IPS-15b (cell line): ENCODE measurements at regions not wholly inside any gene's neighbourhood (a gene's known extent, or its start where the extent isn't known, plus 50 kb on each side); places are given as distances from the start of the nearest gene placed in this dataset.

Experiments
- H3K27me3 ChIP-seq: one replicate; pipeline ENCODE4 v1.6.1; 2013; ENCODE audit warnings: low read length; ENCODE audit not compliant: control insufficient read depth, insufficient read depth
- H3K36me3 ChIP-seq: one replicate; pipeline ENCODE4 v1.6.1; 2013; ENCODE audit warnings: low read length; ENCODE audit not compliant: control insufficient read depth, insufficient read depth
- H3K4me1 ChIP-seq: one replicate; pipeline ENCODE4 v1.6.1; 2013; ENCODE audit warnings: mild to moderate bottlenecking, low read length; ENCODE audit not compliant: control insufficient read depth, insufficient read depth
- H3K4me3 ChIP-seq: one replicate; pipeline ENCODE4 v1.5.1; 2013; ENCODE audit warnings: low read depth, low read length
- H3K9ac ChIP-seq: one replicate; pipeline ENCODE4 v1.6.1; 2013; ENCODE audit warnings: low read depth, mild to moderate bottlenecking, low read length
- H3K9me3 ChIP-seq: one replicate; pipeline ENCODE4 v1.6.1; 2013; ENCODE audit warnings: mild to moderate bottlenecking, low read length; ENCODE audit not compliant: control insufficient read depth, insufficient read depth

DNA sequence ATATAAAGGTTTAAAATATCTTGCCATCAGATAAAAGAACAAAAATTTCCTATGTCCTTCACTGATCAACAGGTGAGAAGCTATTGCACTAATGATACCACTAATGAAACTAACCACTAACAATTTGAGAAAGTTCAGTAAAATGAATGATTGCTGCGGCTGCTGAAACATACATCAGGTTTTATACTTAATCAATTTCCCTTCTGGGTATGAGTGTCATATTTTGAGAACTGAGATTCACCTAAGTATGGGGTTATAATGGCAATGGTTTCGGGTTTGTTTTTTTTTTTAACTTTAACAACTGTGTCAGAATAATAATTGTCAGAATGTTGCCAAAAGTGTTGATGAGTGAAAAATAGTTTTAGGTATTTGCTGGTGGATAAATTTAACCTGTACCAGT is 151.3 kb upstream of the SLC39A10 start:
- no peaks in the 10 kb centered on the region for H3K27me3 ChIP-seq
- no peaks in the 10 kb centered on the region for H3K9me3 ChIP-seq
- no peak overlapping the region for H3K4me3 ChIP-seq
- no peak overlapping the region for H3K9ac ChIP-seq
- no peaks in the 10 kb centered on the region for H3K36me3 ChIP-seq
- no peaks in the 10 kb centered on the region for H3K4me1 ChIP-seq

DNA sequence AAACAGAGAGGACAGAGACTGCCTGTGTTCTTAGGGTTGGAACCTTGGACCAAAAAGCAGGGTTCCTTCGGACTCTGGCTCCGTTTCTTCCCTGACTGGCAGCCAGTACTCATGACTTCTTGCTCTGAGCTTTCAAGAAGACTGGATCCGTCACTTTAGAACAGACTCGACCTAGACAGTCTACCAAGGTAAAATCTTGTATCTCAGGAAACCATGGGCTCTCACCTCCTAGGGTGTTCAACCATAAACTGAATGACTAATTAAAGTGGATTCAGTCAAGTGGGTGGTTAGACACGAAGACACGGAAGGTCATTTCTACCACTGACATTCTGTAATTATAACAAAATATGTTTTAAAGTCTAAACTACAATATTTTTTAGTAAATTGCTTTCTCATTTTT is 153.8 kb upstream of the SLC39A10 start:
- Histone ChIP-seq H3K9me3 (no peaks in the 10 kb centered on the region), H3K4me3 (no peak overlapping the region), H3K9ac (no peak overlapping the region), H3K4me1 (no peaks in the 10 kb centered on the region), H3K36me3 (no peaks in the 10 kb centered on the region), H3K27me3 (no peaks in the 10 kb centered on the region)

DNA sequence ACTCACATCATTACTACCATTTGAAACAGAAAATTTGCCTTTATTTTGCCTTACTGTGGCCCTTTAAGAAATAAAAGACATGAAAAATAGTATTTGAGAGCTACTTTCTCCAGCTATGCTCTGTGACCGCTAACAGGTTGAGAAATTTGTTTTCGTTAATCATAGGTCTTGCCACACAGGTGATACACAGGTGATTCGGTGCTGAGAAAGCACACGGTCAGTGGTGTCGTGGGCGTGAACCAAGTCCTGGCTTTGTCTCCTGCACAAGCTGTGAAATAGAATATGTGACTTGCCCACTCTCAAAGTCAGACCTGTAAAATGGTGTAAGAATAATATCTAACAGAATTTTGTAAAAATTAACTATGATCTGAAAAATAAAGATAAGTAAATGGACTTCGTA is 155.3 kb upstream of the SLC39A10 start:
- H3K9me3 ChIP-seq, result no peaks in the 10 kb centered on the region
- no peaks in the 10 kb centered on the region for H3K4me1 ChIP-seq
- H3K4me3 ChIP-seq, result no peak overlapping the region

DNA sequence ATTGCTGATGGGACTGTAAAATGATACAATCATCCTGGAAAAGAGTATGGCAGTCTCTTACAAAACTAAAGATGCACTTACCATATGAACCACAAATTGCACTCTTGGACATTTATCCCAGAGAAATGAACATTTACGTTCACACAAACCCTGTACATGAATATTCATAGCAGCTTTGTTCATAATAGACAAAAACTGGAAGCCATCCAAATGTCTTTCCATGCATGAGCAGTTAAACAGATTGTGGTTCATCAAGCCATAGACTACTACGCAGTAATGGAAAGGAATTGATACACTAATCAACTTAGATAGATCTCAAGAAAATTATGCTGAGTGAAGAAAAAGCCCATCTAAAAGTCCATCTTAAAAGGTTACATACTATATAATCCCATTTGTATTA is 156.1 kb upstream of the SLC39A10 start:
- Histone ChIP-seq H3K27me3 (no peaks in the 10 kb centered on the region), H3K9me3 (no peaks in the 10 kb centered on the region), H3K4me3 (no peak overlapping the region), H3K4me1 (no peaks in the 10 kb centered on the region), H3K36me3 (no peaks in the 10 kb centered on the region), H3K9ac (no peak overlapping the region)

More for the DNA sequence above, 155.3 kb upstream of the SLC39A10 start:
- Histone ChIP-seq H3K9ac (no peak overlapping the region), H3K36me3 (no peaks in the 10 kb centered on the region), H3K27me3 (no peaks in the 10 kb centered on the region)

DNA sequence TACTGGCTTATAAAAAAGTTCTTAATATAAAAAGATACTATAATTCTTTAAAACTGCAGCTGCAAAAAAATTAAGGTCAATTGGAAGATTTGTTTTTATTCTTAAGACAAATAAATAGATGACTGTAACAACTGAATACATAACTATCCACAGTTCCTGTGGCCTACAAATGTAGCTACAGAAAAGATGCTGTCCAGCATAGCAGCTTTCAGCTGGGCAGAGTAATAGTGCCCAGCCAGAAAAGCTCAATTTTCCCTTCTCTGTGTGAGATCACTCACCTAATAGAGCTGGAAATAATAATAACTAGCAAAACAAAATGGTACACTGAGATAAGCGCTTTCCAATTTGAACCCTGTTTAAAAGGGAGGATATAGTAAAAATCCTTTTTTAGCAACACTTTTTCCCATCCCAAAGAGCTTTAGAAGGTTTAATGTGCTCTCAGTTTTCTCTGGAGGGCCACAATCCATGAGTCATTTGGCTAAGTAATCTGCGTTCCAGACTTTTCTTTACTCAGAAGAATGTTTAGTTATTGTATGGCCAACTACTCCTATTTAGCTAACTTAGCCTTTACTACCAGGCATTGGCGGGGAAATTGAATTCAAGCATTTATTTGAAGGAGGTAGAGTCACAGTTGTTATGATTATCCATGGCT is 158.1 kb upstream of the SLC39A10 start:
- Histone ChIP-seq H3K4me1 (no peaks in the 10 kb centered on the region), H3K27me3 (no peaks in the 10 kb centered on the region), H3K36me3 (no peaks in the 10 kb centered on the region), H3K4me3 (no peak overlapping the region), H3K9me3 (no peaks in the 10 kb centered on the region), H3K9ac (no peak overlapping the region)

DNA sequence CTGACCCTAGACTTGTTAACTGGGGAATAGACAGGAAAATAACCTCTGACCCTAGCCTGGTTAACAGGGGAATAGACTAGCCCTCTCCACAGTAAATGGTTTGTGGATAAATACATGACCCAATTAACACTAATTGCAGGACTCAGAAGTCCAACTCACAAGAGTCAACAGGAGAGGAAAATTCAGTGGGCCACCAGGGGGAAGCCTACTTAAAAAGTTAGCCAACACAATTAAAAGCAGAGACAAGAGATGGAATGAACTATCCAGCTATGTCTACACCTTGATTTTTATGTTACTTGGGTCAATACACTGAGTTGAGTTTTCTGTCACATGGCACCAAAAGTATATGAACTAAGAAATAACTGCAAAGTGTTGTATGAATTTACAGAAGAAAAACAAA is 158.8 kb upstream of the SLC39A10 start:
- H3K27me3 ChIP-seq, result no peaks in the 10 kb centered on the region
- no peaks in the 10 kb centered on the region for H3K4me1 ChIP-seq
- no peak overlapping the region for H3K4me3 ChIP-seq
- no peak overlapping the region for H3K9ac ChIP-seq
- H3K9me3 ChIP-seq, result no peaks in the 10 kb centered on the region
- no peaks in the 10 kb centered on the region for H3K36me3 ChIP-seq

DNA sequence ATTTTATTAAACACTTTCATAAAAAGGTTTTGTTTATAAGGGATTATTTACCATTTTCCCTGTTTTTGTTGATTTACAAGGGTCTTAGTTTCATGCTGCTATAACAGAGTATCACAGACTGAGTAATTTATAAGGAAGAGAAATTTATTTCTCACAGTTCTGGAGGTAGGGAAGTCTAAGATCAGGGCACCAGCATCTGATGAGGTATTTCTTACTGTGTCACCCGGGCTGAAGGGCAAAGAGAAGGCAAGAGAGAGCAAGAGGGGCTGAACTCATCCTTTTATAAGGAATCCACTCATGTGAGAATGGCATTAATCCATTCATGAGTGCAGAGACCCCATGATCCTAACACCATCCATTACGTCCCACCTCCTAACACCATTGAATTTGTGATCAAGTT is 160.0 kb upstream of the SLC39A10 start:
- Histone ChIP-seq H3K9ac (no peak overlapping the region), H3K36me3 (no peaks in the 10 kb centered on the region), H3K4me1 (no peaks in the 10 kb centered on the region), H3K4me3 (no peak overlapping the region), H3K9me3 (no peaks in the 10 kb centered on the region), H3K27me3 (no peaks in the 10 kb centered on the region)

DNA sequence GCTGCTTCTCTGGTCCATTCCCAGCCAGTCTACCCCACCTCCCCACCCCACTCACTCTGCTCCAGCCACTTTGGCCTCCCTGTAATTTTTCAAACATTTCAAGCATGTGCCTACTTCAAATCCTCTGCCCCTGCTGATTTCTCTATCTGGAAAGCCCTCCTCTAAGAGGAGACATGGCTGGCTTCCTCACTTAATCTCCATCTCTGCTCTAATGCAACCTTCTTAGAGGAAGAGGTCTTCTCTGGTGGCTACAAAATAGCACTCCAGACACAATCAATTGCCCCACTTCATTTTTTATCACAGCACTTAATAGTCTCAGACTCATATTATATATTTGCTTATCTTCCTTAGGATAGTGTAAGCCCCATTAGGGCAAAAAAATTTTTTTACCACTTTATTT is 161.1 kb upstream of the SLC39A10 start:
- Histone ChIP-seq H3K4me3 (no peak overlapping the region), H3K9ac (no peak overlapping the region), H3K9me3 (no peaks in the 10 kb centered on the region), H3K4me1 (no peaks in the 10 kb centered on the region), H3K27me3 (no peaks in the 10 kb centered on the region), H3K36me3 (no peaks in the 10 kb centered on the region)

DNA sequence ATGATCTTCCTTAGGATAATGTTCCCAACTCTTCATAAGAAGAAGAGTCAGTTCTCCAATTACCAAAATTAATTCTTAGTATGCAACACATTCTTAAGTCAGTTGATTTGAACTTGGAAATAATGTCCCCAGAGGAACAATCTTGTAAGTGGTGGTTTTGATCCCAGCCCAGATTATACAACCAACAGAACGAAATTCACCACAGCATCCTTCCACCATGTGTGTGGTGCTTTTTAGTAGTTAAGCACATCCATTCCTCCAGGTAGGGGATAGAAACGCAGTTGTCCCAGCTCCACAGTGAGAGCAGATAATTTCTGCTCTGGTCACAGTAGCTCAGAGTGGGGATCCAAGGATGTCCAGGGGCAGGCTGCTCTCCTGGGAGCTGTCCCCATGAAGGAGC is 161.7 kb upstream of the SLC39A10 start:
- Histone ChIP-seq H3K9ac (no peak overlapping the region), H3K4me1 (no peaks in the 10 kb centered on the region), H3K4me3 (no peak overlapping the region)

DNA sequence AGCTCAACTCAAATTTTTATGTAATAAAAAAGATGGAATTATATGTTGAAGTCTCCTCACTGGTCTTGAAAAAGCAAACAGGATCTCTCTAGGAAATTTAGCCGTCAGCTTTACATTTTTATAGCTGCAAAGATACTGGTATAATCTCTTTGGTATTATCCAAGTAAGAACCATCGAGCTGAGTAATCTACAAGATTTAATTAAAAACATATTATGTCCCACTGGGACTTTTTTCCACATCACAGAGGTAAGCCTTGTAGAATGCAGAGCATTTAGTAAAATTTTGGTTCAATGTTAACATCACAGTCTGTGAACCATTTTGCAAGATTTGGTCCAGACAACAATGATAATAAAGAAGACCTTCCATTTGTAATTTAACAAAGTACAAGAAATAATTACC is 162.6 kb upstream of the SLC39A10 start:
- Histone ChIP-seq H3K36me3 (no peaks in the 10 kb centered on the region), H3K4me1 (no peaks in the 10 kb centered on the region)

More for the DNA sequence above, 161.7 kb upstream of the SLC39A10 start:
- Histone ChIP-seq H3K27me3 (no peaks in the 10 kb centered on the region), H3K9me3 (no peaks in the 10 kb centered on the region), H3K36me3 (no peaks in the 10 kb centered on the region)

DNA sequence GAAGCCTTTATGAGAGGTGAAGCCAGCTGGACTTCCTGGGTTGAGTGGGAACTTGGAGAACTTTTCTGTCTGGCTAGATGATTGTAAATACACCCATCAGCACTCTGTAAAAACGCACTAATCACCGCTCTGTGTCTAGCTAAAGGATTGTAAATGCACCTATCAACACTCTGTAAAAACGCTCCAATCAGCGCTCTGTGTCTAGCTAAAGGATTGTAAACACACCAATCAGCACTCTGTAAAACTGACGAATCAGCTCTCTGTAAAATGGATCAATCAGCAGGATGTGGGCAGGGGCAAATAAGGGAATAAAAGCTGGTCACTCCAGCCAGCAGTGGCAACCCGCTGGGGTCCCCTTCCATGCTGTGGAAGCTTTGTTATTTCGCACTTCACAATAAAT is 163.6 kb upstream of the SLC39A10 start:
- Histone ChIP-seq H3K36me3 (no peaks in the 10 kb centered on the region), H3K4me1 (no peaks in the 10 kb centered on the region), H3K9ac (no peak overlapping the region), H3K27me3 (no peaks in the 10 kb centered on the region), H3K9me3 (no peaks in the 10 kb centered on the region), H3K4me3 (no peak overlapping the region)

More for the DNA sequence above, 162.6 kb upstream of the SLC39A10 start:
- H3K4me3 ChIP-seq, result no peak overlapping the region
- no peak overlapping the region for H3K9ac ChIP-seq
- no peaks in the 10 kb centered on the region for H3K27me3 ChIP-seq
- H3K9me3 ChIP-seq, result no peaks in the 10 kb centered on the region

DNA sequence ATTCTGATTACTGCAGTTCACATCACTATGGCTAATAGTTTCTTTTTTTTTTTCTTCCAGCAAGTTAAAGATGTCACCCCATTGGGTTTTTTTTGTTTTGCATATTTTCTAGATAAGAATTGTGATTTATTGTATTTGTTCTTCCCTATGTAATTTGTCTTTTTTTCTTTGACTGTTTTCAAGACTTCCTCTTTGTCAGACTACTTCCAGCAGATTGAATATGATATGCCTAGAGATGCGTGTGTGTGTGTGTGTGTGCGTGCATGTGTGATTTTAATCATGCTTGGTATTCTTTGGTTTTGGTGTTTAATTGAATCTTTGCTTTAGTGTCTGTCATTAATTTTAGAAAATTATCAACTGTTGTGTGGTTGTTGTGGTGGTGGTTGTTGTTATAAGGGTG is 166.7 kb upstream of the SLC39A10 start:
- Histone ChIP-seq H3K36me3 (no peaks in the 10 kb centered on the region), H3K4me3 (no peak overlapping the region), H3K27me3 (no peaks in the 10 kb centered on the region), H3K9ac (no peak overlapping the region), H3K4me1 (no peaks in the 10 kb centered on the region), H3K9me3 (no peaks in the 10 kb centered on the region)
